ENCODE measurements at regions not wholly inside any gene's neighbourhood (a gene's known extent, or its start where the extent isn't known, plus 50 kb on each side); places are given as distances from the start of the nearest gene placed in this dataset.

DNA sequence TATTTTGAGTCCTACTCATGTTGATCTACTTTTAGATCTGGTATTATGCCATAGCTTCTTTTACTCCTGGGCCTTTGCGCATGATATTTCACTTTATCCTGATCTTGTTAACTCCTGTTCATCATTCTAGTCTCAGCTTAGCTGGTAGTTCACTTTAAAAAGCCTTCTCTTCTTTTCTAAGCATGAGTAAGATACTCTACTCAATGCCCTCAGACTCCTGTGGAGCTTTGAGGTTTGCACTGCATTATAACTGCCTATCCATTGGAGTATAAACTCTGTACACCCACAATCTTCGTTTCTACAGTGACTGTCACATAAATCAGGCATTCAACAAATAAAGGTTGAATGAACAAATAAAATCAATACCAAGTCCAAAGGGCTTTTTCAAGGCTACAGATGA, 357.9 kb upstream of the KCNH8 start (continued):
- TF ChIP-seq, protein P1, sequence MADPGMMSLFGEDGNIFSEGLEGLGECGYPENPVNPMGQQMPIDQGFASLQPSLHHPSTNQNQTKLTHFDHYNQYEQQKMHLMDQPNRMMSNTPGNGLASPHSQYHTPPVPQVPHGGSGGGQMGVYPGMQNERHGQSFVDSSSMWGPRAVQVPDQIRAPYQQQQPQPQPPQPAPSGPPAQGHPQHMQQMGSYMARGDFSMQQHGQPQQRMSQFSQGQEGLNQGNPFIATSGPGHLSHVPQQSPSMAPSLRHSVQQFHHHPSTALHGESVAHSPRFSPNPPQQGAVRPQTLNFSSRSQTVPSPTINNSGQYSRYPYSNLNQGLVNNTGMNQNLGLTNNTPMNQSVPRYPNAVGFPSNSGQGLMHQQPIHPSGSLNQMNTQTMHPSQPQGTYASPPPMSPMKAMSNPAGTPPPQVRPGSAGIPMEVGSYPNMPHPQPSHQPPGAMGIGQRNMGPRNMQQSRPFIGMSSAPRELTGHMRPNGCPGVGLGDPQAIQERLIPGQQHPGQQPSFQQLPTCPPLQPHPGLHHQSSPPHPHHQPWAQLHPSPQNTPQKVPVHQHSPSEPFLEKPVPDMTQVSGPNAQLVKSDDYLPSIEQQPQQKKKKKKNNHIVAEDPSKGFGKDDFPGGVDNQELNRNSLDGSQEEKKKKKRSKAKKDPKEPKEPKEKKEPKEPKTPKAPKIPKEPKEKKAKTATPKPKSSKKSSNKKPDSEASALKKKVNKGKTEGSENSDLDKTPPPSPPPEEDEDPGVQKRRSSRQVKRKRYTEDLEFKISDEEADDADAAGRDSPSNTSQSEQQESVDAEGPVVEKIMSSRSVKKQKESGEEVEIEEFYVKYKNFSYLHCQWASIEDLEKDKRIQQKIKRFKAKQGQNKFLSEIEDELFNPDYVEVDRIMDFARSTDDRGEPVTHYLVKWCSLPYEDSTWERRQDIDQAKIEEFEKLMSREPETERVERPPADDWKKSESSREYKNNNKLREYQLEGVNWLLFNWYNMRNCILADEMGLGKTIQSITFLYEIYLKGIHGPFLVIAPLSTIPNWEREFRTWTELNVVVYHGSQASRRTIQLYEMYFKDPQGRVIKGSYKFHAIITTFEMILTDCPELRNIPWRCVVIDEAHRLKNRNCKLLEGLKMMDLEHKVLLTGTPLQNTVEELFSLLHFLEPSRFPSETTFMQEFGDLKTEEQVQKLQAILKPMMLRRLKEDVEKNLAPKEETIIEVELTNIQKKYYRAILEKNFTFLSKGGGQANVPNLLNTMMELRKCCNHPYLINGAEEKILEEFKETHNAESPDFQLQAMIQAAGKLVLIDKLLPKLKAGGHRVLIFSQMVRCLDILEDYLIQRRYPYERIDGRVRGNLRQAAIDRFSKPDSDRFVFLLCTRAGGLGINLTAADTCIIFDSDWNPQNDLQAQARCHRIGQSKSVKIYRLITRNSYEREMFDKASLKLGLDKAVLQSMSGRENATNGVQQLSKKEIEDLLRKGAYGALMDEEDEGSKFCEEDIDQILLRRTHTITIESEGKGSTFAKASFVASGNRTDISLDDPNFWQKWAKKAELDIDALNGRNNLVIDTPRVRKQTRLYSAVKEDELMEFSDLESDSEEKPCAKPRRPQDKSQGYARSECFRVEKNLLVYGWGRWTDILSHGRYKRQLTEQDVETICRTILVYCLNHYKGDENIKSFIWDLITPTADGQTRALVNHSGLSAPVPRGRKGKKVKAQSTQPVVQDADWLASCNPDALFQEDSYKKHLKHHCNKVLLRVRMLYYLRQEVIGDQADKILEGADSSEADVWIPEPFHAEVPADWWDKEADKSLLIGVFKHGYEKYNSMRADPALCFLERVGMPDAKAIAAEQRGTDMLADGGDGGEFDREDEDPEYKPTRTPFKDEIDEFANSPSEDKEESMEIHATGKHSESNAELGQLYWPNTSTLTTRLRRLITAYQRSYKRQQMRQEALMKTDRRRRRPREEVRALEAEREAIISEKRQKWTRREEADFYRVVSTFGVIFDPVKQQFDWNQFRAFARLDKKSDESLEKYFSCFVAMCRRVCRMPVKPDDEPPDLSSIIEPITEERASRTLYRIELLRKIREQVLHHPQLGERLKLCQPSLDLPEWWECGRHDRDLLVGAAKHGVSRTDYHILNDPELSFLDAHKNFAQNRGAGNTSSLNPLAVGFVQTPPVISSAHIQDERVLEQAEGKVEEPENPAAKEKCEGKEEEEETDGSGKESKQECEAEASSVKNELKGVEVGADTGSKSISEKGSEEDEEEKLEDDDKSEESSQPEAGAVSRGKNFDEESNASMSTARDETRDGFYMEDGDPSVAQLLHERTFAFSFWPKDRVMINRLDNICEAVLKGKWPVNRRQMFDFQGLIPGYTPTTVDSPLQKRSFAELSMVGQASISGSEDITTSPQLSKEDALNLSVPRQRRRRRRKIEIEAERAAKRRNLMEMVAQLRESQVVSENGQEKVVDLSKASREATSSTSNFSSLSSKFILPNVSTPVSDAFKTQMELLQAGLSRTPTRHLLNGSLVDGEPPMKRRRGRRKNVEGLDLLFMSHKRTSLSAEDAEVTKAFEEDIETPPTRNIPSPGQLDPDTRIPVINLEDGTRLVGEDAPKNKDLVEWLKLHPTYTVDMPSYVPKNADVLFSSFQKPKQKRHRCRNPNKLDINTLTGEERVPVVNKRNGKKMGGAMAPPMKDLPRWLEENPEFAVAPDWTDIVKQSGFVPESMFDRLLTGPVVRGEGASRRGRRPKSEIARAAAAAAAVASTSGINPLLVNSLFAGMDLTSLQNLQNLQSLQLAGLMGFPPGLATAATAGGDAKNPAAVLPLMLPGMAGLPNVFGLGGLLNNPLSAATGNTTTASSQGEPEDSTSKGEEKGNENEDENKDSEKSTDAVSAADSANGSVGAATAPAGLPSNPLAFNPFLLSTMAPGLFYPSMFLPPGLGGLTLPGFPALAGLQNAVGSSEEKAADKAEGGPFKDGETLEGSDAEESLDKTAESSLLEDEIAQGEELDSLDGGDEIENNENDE (IDR thresholded peaks at IDR 0.05; ENCODE audit: insufficient replicate concordance, low read length) = no peak
- no peak for TF ChIP-seq KDM1A (IDR thresholded peaks at IDR 0.05; ENCODE audit: borderline replicate concordance, low read length)
- no peak for TF ChIP-seq SIX5 (IDR thresholded peaks at IDR 0.05; ENCODE audit: low read depth, low read length)
- TF ChIP-seq, protein P2, sequence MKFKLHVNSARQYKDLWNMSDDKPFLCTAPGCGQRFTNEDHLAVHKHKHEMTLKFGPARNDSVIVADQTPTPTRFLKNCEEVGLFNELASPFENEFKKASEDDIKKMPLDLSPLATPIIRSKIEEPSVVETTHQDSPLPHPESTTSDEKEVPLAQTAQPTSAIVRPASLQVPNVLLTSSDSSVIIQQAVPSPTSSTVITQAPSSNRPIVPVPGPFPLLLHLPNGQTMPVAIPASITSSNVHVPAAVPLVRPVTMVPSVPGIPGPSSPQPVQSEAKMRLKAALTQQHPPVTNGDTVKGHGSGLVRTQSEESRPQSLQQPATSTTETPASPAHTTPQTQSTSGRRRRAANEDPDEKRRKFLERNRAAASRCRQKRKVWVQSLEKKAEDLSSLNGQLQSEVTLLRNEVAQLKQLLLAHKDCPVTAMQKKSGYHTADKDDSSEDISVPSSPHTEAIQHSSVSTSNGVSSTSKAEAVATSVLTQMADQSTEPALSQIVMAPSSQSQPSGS (IDR thresholded peaks at IDR 0.05; ENCODE audit: low read length) = no peak
- TF ChIP-seq GABPA (IDR thresholded peaks at IDR 0.05; ENCODE audit: borderline replicate concordance, insufficient read depth, low read length) = no peak
- no peak for TF ChIP-seq RXRA (IDR thresholded peaks at IDR 0.05; ENCODE audit: insufficient read depth, low read depth, low read length)
- TF ChIP-seq KDM4A (IDR thresholded peaks at IDR 0.05; ENCODE audit: low read depth, low read length, severe bottlenecking) = no peak
- no peak for TF ChIP-seq TAF1 (IDR thresholded peaks at IDR 0.05; ENCODE audit: low read depth, low read length)

All from H1 (cell line).